SK-N-MC (cell line): ENCODE measurements at regions not wholly inside any gene's neighbourhood (a gene's known extent, or its start where the extent isn't known, plus 50 kb on each side); places are given as distances from the start of the nearest gene placed in this dataset.

Experiments
- EZH2 ChIP-seq: fragments of 200-600 bp; sonication (generic); IDR thresholded peaks from one replicate; pipeline ENCODE4 v1.6.1; 2017; ENCODE audit warnings: antibody characterized with exemption
- POLR2AphosphoS5 ChIP-seq: IDR thresholded peaks from 2 replicates; pipeline ENCODE4 v1.6.1; 2012; ENCODE audit warnings: mild to moderate bottlenecking, low read depth, low read length, borderline replicate concordance

- TF ChIP-seq EZH2 (no peak), POLR2AphosphoS5 (no peak)
Measured at GRCh38 chr1:234774971-234775370, 165.0 kb upstream of the IRF2BP2 start.
